ENCODE measurements at regions not wholly inside any gene's neighbourhood (a gene's known extent, or its start where the extent isn't known, plus 50 kb on each side); places are given as distances from the start of the nearest gene placed in this dataset.
"Not testable (repeated sequence)": the region's sequence is repeated elsewhere in the genome, so short reads cannot be mapped to it uniquely, and the experiment has no call there.

DNA sequence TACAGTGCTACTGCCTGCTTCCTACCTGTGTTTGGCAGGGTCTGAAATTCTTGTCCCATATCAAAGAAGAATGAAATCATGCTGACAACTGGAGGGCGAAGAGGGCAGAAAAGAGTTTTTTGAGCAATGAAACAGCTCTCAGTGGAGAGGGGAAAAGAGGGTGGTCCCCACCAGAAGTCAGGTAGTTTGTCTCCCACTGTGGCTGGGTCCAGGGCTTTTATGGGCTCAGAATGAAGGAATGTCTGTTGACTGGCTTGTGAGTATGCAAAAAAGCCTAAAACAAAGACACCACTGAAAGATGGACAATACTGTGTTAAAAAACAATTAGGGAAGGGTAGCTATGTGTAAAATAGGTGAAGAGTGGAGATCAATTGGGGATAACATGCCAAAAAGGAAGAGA lies 115.0 kb downstream of the ADAM29 start:
- no peak for DNase-seq

DNA sequence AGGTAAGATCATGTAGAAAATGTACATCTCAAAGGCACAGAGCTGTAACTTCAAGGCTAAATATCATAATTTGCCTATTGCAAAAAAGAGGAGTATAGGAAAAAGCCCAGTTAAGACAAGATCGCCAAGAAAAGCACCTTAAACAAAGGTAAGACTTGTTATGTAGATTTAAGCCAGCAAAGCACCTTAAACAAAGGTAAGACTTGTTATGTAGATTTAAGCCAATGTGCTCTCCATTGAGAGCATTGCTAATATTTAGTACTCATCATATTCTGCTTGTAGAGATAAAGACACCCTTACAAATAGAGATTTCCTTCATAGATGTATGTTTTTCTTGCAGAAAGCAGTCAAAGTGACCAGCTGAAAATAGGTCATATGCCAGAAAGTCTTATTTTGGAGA lies 115.8 kb downstream of the ADAM29 start:
- no peak for DNase-seq

DNA sequence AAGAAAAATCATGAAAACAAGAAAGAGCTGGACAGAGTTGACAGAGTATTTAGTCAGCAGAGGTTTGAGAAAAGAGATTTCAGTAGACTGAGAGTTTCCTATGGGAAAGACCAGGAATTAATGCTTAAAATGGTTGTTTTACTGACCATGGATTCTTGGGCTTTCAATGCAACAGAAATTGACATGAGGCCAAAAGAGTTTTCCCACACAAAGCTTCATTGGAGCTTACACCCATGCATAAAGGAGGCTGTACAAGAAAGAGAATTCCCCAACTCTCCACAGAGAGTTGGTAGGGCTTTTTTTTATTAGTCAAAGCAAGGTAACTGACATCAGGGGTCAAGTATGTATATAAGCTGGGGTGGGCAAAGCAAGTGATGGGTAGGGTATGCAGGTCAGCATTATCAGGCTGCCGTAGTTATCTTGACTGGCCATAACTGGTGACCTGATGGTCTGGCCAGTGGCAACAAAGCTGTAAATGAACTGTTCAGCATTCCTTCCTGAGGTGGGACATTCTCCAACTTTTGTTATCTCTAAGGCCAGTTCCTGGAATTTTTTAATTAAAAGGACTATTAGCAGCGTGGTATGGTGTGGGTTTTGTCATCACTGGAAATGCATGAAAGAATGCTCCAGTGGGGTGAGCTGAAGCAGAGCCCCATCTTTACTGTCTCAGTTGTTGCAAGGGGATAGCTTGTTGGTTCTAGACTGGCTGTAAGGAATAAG lies 117.0 kb downstream of the ADAM29 start:
- DNase-seq: no peak

DNA sequence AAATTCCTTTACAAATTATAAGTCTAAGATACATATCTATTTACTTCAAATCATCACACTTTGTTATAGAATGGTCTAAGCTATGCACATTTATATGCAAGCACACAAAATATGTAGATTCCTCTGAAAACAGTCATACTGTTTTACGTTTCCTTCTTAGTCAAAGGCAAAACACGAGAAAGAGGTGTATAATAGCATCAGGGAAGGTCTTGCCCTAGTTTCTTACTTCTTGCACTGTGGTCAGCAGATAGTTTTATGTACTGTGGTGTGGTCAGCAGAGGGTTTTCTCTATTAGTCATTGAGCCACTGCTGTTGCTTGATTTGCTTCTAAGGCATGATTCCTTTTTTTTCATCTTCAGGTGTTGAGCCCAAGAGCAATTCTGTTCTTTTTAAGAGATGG lies 117.7 kb downstream of the ADAM29 start:
- no peak for DNase-seq

DNA sequence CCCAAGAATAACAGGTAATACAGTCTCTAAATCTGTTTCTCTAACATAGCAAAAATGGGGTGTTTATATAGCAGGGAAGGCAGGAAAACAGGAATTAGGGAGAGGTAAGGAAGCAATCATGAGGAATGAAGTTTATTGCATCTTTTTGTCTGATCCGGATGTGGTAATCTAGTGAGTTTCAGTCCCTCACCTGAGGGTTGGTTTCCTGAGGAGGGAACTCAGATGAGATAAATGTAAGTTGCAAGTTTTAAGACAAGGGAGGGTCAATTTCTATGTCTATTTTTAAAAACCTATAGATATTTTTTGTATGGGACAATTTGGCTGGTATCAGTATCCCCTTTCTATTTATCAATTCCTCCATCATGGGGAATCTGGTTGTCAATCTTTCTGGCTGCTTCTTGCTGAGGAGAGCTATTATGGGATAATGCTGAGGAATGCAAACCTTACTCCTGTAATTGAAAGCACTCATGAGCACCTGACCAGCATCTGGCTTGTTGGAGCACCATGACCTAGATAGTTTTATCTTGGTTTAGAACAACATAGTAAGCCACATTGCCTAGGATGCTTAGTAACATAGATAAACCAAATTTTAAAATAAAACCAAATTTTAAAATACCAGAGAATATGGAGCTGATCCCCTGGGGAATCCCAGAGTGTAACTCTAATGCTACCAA lies 130.1 kb downstream of the ADAM29 start:
- no peak for DNase-seq

DNA sequence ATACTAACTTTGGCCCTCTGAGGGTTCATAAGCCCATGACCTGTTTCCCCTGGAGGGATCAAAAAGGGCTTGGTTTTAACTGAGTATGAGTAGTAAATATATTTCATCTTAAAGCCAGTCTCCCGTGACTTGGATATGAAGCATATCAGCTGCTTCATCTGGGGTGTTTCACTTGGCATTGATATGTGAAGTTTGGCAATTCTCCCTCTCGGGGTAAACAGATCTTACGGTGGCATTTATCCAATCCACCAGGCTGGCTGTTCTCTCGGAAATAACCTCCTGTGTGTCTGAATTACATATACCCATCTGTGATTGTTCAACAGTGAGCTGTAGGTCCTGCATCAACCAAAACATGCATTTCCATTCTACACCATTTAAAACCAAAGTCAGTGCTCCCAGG lies 130.7 kb downstream of the ADAM29 start:
- DNase-seq: no peak

DNA sequence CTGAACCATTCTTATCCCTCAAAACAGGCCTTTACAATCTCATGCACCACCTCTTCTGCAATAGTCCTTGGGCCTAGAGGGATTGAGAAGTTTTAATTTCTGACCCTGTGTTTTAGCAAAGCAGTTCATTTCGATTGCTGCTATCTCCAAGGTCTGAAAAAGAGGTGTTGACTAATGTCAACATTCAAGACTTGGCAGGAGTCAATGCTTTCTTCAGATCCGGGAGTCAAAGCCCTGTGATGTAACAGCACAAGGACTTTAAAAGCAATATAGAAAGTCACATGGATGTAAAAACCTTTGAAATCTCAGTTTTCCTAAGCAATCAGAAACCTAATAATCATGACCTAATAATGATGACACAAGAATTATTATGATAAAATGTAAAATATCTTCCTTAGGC lies 133.8 kb downstream of the ADAM29 start:
- no peak for DNase-seq

DNA sequence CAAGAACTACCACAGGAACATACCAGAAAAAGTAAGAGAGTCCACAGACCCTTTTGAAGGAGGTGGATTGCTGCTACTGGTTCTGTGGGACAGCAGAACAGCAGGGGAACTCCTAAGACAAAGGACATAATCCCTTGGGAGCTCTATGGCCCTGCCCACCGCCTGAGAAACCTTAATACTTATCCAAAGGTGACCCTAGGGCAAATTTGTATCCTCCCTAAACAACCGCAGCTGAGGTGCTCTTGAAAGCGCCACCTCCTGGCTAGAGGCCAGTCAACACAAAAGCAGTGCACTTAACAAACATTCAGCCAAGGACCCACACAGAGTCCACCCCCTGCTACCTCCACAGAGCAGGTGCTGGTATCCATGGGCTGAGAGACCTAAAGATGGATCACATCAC lies 136.8 kb downstream of the ADAM29 start:
- DNase-seq: no peak

DNA sequence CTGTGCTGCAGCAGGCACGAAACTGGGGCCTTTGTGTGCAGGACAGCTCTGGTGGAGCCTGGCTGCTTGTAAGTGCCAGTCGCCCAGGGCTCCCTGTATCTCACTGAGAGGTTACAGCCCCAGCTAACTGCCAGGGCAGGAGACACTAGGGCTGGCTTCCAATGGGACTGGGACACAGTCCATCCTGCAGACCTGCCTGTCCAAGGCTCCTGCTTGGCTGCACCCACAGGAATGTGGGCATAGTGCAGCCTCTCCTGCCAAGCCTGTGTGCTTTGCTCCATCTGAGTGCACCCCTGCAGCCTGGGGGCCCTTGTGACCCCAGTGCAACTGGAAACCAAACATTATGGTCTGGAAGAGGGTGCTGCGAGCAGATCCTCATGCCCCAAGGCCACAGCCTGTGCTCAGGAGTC lies 144.0 kb downstream of the ADAM29 start:
- DNase-seq: no peak

DNA sequence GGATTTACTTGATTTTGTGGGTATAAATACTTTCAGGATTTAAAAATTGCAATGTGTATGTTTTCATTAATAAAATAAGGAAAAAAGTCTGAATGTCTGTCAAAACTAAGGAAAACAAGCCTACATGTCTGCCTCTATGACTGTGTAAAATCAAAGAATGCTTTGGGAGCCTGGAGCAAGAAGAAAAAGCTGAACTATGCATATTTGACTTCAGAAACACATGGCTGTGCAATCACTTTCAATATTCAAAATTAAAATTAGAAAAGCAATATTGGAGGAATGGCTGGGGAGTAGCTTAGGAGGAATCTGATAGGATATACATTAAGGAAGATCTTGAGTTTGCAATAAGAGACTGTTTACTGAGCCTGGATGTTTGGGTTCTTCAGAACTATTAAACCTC lies 147.1 kb downstream of the ADAM29 start:
- DNase-seq: no peak

DNA sequence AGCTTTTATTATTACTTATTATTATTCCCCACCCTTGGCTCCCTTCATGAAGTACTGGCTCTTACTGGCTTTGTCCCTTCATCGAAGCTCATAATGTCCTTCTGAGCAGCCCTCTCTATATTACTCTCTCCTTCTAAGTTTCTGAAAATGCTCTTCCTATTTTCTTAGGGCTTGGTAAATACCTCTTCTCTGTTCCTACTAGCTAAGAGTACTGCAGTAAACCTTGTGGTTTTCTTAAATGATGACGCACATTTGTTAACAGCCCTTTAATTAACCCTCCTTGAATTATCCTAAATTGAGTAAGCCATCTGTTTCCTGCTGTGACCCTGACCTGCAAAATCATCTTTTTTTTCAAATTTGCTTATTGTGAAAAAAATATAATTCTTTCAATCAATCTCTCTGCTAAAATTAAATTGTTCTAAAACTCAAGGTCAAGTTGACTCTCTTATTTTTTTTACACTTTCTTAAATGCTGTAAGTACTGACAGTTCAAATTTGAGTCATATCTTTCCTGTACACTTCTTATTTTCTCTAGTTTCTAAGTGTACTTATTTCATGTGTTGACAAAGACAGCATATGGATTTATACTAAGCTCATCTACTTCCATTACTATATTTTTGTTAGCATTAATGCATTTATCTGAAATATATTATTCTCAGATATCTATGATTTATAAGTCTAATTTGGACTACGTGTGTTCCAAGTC lies 148.9 kb downstream of the ADAM29 start:
- DNase-seq: no peak

DNA sequence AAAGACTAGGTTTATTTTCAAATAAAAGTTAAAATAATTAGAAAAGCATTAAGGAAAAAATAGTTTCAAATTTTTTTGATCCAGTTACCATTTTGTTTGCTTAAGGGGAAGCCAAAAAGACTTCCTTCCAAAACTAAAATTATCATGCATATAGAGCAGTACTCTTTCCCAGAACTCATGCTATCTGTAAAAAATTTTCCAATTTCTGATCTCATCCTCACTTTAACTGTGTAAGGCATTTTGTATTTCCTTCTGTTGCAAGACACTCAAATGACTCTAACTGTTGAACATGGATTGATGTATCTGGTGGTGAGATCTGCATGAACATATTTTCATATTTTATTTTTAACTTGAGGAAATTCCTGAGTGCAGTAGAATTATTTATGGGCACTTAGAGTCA lies 150.1 kb downstream of the ADAM29 start:
- DNase-seq: no peak

DNA sequence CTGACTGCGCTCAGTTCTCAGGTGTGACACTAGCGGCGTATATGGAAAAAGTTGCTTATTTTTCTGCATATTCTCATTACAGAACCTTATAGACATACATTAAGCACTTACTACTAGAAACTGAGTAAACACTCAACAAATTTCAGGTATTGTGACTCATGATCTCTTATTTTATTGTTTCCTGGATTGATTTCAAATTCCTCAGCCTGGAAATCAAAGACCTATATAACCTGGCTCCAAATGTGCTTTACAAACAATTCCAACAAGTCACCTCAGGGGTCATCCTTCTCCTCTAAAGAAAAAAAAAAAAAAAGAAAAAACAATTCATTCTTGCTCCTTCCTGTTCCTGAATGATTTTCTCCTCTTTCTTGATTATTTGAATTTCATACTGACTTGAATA lies 152.3 kb downstream of the ADAM29 start:
- DNase-seq: no peak

DNA sequence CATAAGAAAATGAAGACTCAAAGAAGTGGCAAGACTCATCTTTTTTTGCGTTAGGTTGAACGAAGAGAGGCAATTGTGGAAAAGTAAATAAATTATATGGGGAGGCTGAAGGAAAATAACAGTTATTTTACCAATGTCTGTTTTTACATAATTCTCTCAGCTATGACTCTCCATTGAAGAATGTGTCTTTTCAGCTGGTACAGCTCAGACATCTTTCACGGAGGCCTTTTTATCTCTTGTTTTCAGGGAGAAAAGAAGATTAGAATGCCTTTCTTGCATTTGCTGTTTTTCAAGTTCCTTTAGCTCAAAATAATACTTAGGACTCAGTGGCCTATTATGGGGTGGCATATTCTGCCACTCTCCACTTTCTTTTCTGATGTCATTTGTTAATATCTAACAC lies 153.0 kb downstream of the ADAM29 start:
- DNase-seq: no peak

DNA sequence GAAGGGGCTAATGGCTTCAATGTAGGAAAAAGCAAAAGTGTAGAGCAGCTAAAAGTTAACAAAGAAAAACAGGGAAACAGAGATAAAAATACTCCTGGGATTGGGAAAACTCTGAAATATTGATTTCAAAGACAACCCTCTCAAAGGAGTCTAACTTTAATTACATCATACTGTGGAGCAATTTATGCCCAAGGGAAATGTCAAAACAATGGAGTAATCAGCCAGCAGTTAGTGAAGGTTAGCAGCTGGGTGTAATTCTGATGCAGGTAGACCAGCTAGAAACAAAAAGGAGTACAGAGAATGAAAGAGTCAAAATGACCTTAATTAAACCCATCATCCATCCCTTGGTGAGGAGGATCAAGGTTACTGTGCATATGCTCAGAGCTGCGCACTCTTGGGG lies 169.0 kb downstream of the ADAM29 start:
- no peak for DNase-seq

DNA sequence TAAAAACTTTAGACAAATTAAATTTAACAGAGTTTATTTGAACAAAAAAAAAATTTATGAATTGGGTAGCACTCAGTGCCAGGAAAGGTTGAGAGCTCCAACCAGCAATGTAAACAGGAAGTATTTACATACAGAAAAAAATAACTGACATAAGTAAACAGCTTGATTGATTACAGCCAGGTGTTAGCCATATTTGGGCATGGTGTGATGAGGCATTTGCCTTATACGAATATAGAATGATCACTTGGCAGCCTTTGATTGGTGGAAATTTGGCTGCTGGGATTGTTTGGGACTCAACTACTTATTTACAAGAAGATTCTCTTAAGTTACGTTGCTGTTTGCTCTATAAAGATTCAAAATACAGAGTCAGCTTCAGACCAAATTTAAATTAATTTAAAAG lies 172.0 kb downstream of the ADAM29 start:
- no peak for DNase-seq

DNA sequence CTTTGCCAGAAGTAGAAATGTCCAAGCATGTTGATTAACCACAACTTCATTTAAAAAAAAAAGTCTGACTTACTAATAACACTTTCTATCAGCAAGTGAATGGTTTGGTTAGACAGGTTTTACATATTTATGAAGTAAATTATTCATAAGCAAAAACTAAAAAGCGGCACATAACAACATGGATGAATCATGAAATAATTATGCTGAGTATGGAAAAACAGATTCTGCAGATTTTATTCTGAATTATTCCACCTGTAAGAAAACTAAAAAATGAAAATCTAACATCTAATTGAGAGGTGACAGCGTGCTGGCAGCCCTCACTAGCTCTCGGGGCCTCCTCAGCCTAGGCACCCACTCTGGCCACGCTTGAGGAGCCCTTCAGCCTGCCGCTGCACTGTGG lies 173.5 kb downstream of the ADAM29 start:
- DNase-seq: no peak

DNA sequence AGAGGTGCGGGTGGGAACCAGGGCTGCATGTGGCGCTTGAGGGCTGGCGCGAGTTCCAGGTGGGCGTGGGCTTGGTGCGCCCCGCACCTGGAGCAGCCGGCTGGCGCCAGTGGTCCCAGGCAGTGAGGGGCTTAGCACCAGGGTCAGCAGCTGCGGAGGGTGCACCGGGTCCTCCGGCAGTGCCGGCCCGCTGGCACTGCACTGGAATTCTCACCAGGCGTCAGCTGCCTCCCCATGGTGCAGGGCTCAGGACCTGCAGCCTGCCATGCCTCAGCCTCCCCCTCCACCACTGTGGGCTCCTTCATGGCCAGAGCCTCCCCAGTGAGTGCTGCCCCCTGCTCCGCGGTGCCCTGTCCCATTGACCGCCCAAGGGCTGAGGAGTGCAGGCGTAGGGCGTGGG lies 174.0 kb downstream of the ADAM29 start:
- no peak for DNase-seq

DNA sequence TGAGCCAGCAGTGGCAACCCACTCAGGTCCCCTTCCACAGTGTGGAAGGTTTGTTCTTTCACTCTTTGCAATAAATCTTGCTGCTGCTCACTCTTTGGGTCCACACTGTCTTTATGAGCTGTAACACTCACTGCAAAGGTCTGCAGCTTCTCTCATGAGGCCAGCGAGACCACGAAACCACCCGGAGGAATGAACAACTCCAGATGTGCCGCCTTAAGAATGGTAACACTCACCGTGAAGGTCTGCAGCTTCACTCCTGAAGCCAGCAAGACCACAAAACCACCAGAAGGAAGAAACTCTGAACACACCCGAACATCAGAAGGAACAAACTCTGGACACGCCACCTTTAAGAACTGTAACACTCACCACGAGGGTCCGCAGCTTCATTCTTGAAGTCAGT lies 174.9 kb downstream of the ADAM29 start:
- DNase-seq: not testable (repeated sequence)

DNA sequence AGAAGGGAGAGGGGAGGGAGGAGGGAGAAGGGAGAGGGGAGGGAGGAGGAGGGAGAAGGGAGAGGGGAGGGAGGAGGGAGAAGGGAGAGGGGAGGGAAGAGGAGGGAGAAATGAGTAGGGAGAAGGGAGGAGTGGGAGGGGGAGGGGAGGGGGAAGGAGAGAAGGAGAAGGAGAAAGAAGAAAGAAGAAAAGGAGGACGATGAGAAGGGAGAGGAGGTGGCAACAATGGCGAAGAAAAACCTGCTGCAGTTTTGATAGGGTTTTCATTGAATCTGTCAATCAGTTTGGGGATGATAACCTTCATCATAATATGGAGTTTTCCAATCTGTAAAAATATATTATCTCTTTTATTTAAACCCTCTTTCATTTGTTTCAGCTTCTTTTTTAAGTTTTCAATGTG lies 185.2 kb downstream of the ADAM29 start:
- DNase-seq: no peak

DNA sequence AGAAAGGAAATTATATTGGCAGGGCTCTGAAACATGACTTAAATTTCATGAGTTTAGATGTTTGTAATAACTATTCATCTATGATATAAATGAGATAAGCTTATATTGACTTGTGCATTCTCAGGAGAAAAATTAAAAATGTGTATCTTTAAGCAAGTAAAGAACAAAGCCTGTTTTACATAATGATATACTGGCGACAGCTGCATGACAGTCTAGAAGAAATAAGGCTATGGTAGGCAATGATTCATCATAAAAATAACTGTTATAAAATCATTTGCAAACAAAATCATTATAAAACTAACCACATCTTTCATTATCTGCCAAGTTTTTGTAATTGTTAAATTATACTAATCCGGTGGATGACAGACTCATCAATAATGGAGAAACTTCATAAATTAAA lies 188.1 kb downstream of the ADAM29 start:
- no peak for DNase-seq

DNA sequence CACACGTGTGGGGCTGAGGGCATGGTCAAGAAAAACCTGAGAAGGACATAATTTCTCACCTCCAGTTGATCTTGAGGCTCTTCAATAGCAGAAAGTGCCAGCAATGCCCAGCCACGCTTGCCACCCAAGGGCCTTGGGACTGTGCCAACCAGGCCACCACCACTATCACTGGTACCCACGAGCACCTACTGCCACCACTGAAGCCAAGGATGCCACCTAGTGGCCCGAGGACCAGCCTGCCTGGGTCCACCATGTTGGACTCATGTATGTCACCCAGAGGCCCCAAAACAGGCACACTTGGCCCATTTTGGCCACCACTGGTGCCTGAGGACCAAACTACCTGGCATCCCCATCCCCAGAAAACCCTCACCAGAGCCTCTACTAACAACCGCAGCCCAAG lies 191.8 kb downstream of the ADAM29 start:
- DNase-seq: no peak

DNA sequence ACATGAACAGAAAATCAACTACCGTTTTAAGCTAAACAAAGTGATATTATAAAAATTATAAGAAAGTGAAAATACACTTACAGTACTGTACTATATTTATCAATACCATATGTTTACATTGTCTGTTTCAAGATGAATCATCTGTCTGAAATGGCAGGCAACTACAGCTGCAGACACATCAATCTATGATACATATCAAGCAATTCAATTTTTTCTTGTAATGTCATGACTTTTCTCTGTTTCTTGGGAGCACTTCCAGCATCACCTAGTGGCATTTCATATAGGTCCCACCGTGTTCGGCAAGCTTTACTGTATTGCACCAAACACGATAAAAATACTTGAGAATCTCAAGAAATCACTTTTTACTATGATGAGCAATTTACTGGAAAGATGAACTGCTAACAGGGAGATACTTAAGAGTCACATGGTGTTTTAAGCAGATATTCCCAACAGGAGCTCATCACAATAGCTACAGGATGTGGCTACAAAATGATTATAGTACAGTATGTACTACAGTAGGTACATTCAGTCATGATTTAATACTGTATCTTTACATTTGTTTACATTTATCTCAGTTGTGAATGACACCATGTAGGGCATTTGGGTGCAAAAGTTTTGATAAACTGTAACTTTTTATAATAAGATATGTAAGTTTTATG lies 207.4 kb downstream of the ADAM29 start:
- DNase-seq: no peak

DNA sequence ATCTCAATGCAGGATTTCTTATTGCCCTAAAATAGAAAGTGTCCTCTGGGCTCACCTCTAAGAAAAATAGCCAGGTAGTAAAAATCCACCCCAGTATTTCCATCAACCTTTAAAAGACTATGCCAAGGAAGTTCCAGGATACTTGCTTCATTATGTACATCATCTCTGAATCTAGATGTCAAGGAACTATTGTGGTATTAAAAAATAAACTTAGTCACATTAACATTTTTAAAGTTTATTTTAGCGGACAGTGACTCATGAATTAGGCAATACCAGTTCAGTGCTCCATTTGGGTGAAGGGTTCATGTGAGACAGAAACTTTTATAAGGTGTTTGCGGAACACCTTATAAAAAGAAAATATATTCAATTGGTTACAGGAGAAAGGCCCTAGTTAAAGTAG lies 209.2 kb downstream of the ADAM29 start:
- DNase-seq: no peak

All from DMS 273 treated with DMSO at 0.1 percent for 48 hours (cell line).